ENCODE measurements at regions not wholly inside any gene's neighbourhood (a gene's known extent, or its start where the extent isn't known, plus 50 kb on each side); places are given as distances from the start of the nearest gene placed in this dataset.
"Not testable (repeated sequence)": the region's sequence is repeated elsewhere in the genome, so short reads cannot be mapped to it uniquely, and the experiment has no call there.

- no peak for ATAC-seq
- DNase-seq (ENCODE audit: low spot score), result no peak
- intact Hi-C loops (cut with DNase I), result no loop called here
Observed at GRCh38 chr20:40274912-40275533, 414.0 kb downstream of the MAFB start.

GRCh38 chr20:40269274-40269673 lies 419.8 kb downstream of the MAFB start:
- intact Hi-C loops (cut with DNase I); DNase-seq (ENCODE audit: low spot score); ATAC-seq: not testable (repeated sequence)

GRCh38 chr20:40268321-40269075 lies 420.5 kb downstream of the MAFB start:
- DNase-seq (ENCODE audit: low spot score) (no peak), ATAC-seq (no peak)
- intact Hi-C loops (cut with DNase I), result no loop called here

- DNase-seq (ENCODE audit: low spot score), result no peak
- peak; percentile 43 for ATAC-seq
- intact Hi-C loops (cut with DNase I), result no loop called here
Observed at GRCh38 chr20:40265825-40266533, 423.1 kb downstream of the MAFB start.

- intact Hi-C loops (cut with DNase I), result no loop called here
- no peak for DNase-seq (ENCODE audit: low spot score)
- ATAC-seq, result no peak
Observed at GRCh38 chr20:40262219-40262618, 426.8 kb downstream of the MAFB start.

GRCh38 chr20:40258931-40259330 lies 430.1 kb downstream of the MAFB start:
- intact Hi-C loops (cut with DNase I), result no loop called here
- DNase-seq (ENCODE audit: low spot score), result no peak
- no peak for ATAC-seq

- ATAC-seq (no peak), DNase-seq (ENCODE audit: low spot score) (no peak)
- intact Hi-C loops (cut with DNase I), result no loop called here
Observed at GRCh38 chr20:40257763-40258162, 431.3 kb downstream of the MAFB start.

GRCh38 chr20:40255365-40255764 lies 433.7 kb downstream of the MAFB start:
- intact Hi-C loops (cut with DNase I), result no loop called here
- peak; percentile 49 for ATAC-seq
- no peak for DNase-seq (ENCODE audit: low spot score)

- DNase-seq (ENCODE audit: low spot score), result no peak
- intact Hi-C loops (cut with DNase I), result no loop called here
- peak; percentile 30 for ATAC-seq
Observed at GRCh38 chr20:40254023-40254772, 434.8 kb downstream of the MAFB start.

- intact Hi-C loops (cut with DNase I), result no loop called here
- DNase-seq (ENCODE audit: low spot score), result no peak
- ATAC-seq, result no peak
Observed at GRCh38 chr20:40251284-40251932, 437.6 kb downstream of the MAFB start.

GRCh38 chr20:40249805-40250204 lies 439.2 kb downstream of the MAFB start:
- no peak for ATAC-seq
- intact Hi-C loops (cut with DNase I), result no loop called here
- DNase-seq (ENCODE audit: low spot score), result no peak

- ATAC-seq (peak; percentile 49), DNase-seq (ENCODE audit: low spot score) (no peak)
- intact Hi-C loops (cut with DNase I), result no loop called here
Observed at GRCh38 chr20:40245829-40246228, 443.2 kb downstream of the MAFB start.

GRCh38 chr20:40244286-40244685 lies 444.8 kb downstream of the MAFB start:
- ATAC-seq, result no peak

GRCh38 chr20:40241596-40242343 lies 447.3 kb downstream of the MAFB start:
- ATAC-seq, result no peak
- no peak for DNase-seq (ENCODE audit: low spot score)
- intact Hi-C loops (cut with DNase I), result no loop called here

More at GRCh38 chr20:40244286-40244685, 444.8 kb downstream of the MAFB start:
- intact Hi-C loops (cut with DNase I), result no loop called here
- no peak for DNase-seq (ENCODE audit: low spot score)

- intact Hi-C loops (cut with DNase I), result no loop called here
- DNase-seq (ENCODE audit: low spot score) (no peak), ATAC-seq (no peak)
Observed at GRCh38 chr20:40238511-40238910, 450.5 kb downstream of the MAFB start.

GRCh38 chr20:40234593-40234992 lies 454.4 kb downstream of the MAFB start:
- DNase-seq (ENCODE audit: low spot score) (no peak), ATAC-seq (no peak)
- intact Hi-C loops (cut with DNase I), result no loop called here

- ATAC-seq, result peak; percentile 78
- intact Hi-C loops (cut with DNase I), result no loop called here
- DNase-seq (ENCODE audit: low spot score), result no peak
Observed at GRCh38 chr20:40233406-40233805, 455.6 kb downstream of the MAFB start.

GRCh38 chr20:40232756-40233155 lies 456.3 kb downstream of the MAFB start:
- ATAC-seq (no peak), DNase-seq (ENCODE audit: low spot score) (no peak)
- intact Hi-C loops (cut with DNase I), result no loop called here

Data from sciatic nerve (tissue), 2 donors.